HepG2 (cell line): ENCODE measurements at regions not wholly inside any gene's neighbourhood (a gene's known extent, or its start where the extent isn't known, plus 50 kb on each side); places are given as distances from the start of the nearest gene placed in this dataset.

ENCODE experiments used
- ATAC-seq: fragments of 200-7000 bp; cut with Tn5 transposase; 3 replicates; pipeline ENCODE4 v1.9.1; 2020; ENCODE audit warnings: mild to moderate bottlenecking, moderate library complexity
- BruUV-seq: library from RNA; stranded (reverse); fragments of 400-500 nt; replicated peaks from 2 replicates; lab custom pipeline; 2021; lab: Mats Ljungman, UMichigan
- CTCF ChIA-PET: fragments of 300-600 bp; formaldehyde crosslinking; extraction: SDS; loops from one replicate; lab custom pipeline; 2021; ENCODE audit warnings: low total read pairs, inconsistent platforms, low intra/inter-chr PET ratio; lab: Yijun Ruan, JAX
- POLR2A ChIA-PET: fragments of 350-600 bp; sonication (Branson Sonifier 250); formaldehyde crosslinking; loops from one replicate; lab custom pipeline; 2020; ENCODE audit warnings: antibody characterized with exemption, inconsistent platforms; lab: Yijun Ruan, JAX
- DNase-seq: peaks from one replicate; pipeline ENCODE4 v3.0.0-alpha.2; 2015; ENCODE audit warnings: low spot score
- FAIRE-seq: peaks from 3 replicates; lab custom pipeline; 2011; peaks lifted over from hg19 to GRCh38; lab: Jason Lieb, UNC
- H2AFZ ChIP-seq: one replicate; pipeline ENCODE4 v1.6.1; 2011; ENCODE audit warnings: low read length, inconsistent platforms
- H3K27ac ChIP-seq: fragments of 300-600 bp; 3 replicates; pipeline ENCODE4 v1.8.0; 2011; ENCODE audit warnings: mixed run types, mild to moderate bottlenecking, mixed read lengths, low read length, inconsistent platforms; ENCODE audit not compliant: insufficient read depth; ENCODE audit errors: extremely low read length
- H3K27me3 ChIP-seq, 2 experiments: fragments of 200-600 bp in 1 of 2; 2 replicates in 1 of 2; 3 replicates in 1 of 2; pipeline versions ENCODE4 v1.6.0 to v1.8.0; 2011; ENCODE audit warnings: low read length in 2 of 2, mild to moderate bottlenecking in 2 of 2, moderate library complexity in 2 of 2, inconsistent platforms in 1 of 2; ENCODE audit not compliant: insufficient read depth in 2 of 2, control insufficient read depth in 1 of 2
- H3K36me3 ChIP-seq, 2 experiments: fragments of 200-600 bp in 1 of 2; replicated peaks in 1 of 2; 2 replicates in 1 of 2; 3 replicates in 1 of 2; pipeline versions ENCODE4 v1.5.1 to v1.8.0; 2011; ENCODE audit warnings: low read length in 2 of 2, inconsistent platforms in 1 of 2; ENCODE audit not compliant: insufficient read depth in 2 of 2, control insufficient read depth in 1 of 2
- H3K4me1 ChIP-seq: 2 replicates; pipeline ENCODE4 v1.5.1; 2012; ENCODE audit warnings: low read length, inconsistent platforms; ENCODE audit not compliant: insufficient read depth
- H3K4me2 ChIP-seq: 2 replicates; pipeline ENCODE4 v1.6.0; 2011; ENCODE audit warnings: low read depth, low read length, inconsistent platforms
- H3K4me3 ChIP-seq, 3 experiments: fragments of 200-600 bp in 1 of 3; sonication (generic), shearing (Covaris generic) in 1 of 3; replicated peaks in 1 of 3; 2 replicates each; pipeline ENCODE4 v1.5.1; 2011 to 2016; ENCODE audit warnings: low read length in 3 of 3, inconsistent platforms in 2 of 3, low read depth in 2 of 3, mild to moderate bottlenecking in 2 of 3, control low read depth in 1 of 3, mixed read lengths in 1 of 3; ENCODE audit not compliant: insufficient read depth in 1 of 3
- H3K79me2 ChIP-seq: one replicate; pipeline ENCODE4 v1.6.1; 2011; ENCODE audit warnings: low read length, inconsistent platforms; ENCODE audit not compliant: insufficient read depth
- H3K9ac ChIP-seq: 2 replicates; pipeline ENCODE4 v1.6.0; 2011; ENCODE audit warnings: mild to moderate bottlenecking, low read depth, low read length, inconsistent platforms; ENCODE audit not compliant: insufficient read depth
- H3K9me3 ChIP-seq: 2 replicates; pipeline ENCODE4 v1.5.1; 2012; ENCODE audit warnings: mild to moderate bottlenecking, low read length
- H4K20me1 ChIP-seq: 2 replicates; pipeline ENCODE4 v1.6.0; 2011; ENCODE audit warnings: inconsistent platforms, mild to moderate bottlenecking, low read length, moderate library complexity; ENCODE audit not compliant: insufficient read depth
- ARNTL ChIP-seq: sonication (generic); formaldehyde crosslinking; IDR thresholded peaks from 2 replicates; pipeline ENCODE4 v1.4.0; 2020; ENCODE audit warnings: mild to moderate bottlenecking, missing genetic modification reagents
- FOXJ3 ChIP-seq: sonication (generic); formaldehyde crosslinking; IDR thresholded peaks from 2 replicates; pipeline ENCODE4 v1.4.0; 2020; ENCODE audit warnings: missing genetic modification reagents, mild to moderate bottlenecking, borderline replicate concordance
- NCOA1 ChIP-seq: sonication (generic); formaldehyde crosslinking; IDR thresholded peaks from 2 replicates; pipeline ENCODE4 v1.9.0; 2021; ENCODE audit warnings: missing genetic modification reagents
- NR1H2 ChIP-seq: sonication (generic); formaldehyde crosslinking; IDR thresholded peaks from 2 replicates; pipeline ENCODE4 v1.8.1; 2022; ENCODE audit warnings: low read depth, missing genetic modification reagents, borderline replicate concordance
- ZNF230 ChIP-seq: sonication (generic); formaldehyde crosslinking; IDR thresholded peaks from 2 replicates; pipeline ENCODE4 v1.4.0; 2020; ENCODE audit warnings: mild to moderate bottlenecking, missing genetic modification reagents
- ZNF766 ChIP-seq: sonication (generic); formaldehyde crosslinking; IDR thresholded peaks from 2 replicates; pipeline ENCODE4 v1.5.0; 2020; ENCODE audit warnings: missing genetic modification reagents, borderline replicate concordance
- WGBS: methylation state at CpG from one replicate; pipeline ENCODE4 v1.1.6; 2017; ENCODE audit warnings: low lambda C conversion rate; 5-methylcytosine and 5-hydroxymethylcytosine counted together
- in situ Hi-C: cut with HindIII; loops from 2 replicates; pipeline ENCODE4 v1.10.0; 2017; ENCODE audit warnings: low pct_unique_long_range_greater_than_20kb; ENCODE audit not compliant: extremely low pct_ligation_motif_present
- intact Hi-C: fragments of 100-400 bp; cut with micrococcal nuclease; formaldehyde crosslinking; loops from one replicate; pipeline ENCODE4 v1.10.0; 2022; ENCODE audit not compliant: unreplicated experiment
- TF ChIP-seq, protein P1 (sequence below): sonication (generic); formaldehyde crosslinking; IDR thresholded peaks from 2 replicates; pipeline ENCODE4 v1.4.0; 2020; ENCODE audit warnings: missing genetic modification reagents, borderline replicate concordance
- TF ChIP-seq, protein P2 (sequence below): sonication (generic); formaldehyde crosslinking; IDR thresholded peaks from 2 replicates; pipeline ENCODE4 v1.8.0; 2022; ENCODE audit warnings: low read depth, missing genetic modification reagents

DNA sequence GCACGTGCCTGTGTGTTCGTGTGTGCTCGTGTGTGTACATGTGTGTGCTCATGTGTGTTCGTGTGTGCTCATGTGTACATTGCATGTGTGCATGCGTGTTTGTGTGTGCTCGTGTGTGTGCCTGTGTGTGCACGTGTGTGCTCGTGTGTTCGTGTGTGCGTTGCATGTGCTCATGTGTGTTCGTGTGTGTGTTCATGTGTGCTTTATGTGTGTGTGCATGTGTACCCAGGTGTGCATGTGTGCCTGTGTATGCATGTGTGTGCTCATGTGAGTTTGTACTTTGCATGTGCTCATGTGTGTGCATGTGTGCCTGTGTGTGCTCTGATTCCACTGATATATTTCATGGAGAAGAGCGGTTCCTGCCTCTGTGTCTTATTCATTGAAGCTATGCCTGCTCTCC lies 265.5 kb downstream of the FOXL1 start (continued):
- TF ChIP-seq, protein P1, sequence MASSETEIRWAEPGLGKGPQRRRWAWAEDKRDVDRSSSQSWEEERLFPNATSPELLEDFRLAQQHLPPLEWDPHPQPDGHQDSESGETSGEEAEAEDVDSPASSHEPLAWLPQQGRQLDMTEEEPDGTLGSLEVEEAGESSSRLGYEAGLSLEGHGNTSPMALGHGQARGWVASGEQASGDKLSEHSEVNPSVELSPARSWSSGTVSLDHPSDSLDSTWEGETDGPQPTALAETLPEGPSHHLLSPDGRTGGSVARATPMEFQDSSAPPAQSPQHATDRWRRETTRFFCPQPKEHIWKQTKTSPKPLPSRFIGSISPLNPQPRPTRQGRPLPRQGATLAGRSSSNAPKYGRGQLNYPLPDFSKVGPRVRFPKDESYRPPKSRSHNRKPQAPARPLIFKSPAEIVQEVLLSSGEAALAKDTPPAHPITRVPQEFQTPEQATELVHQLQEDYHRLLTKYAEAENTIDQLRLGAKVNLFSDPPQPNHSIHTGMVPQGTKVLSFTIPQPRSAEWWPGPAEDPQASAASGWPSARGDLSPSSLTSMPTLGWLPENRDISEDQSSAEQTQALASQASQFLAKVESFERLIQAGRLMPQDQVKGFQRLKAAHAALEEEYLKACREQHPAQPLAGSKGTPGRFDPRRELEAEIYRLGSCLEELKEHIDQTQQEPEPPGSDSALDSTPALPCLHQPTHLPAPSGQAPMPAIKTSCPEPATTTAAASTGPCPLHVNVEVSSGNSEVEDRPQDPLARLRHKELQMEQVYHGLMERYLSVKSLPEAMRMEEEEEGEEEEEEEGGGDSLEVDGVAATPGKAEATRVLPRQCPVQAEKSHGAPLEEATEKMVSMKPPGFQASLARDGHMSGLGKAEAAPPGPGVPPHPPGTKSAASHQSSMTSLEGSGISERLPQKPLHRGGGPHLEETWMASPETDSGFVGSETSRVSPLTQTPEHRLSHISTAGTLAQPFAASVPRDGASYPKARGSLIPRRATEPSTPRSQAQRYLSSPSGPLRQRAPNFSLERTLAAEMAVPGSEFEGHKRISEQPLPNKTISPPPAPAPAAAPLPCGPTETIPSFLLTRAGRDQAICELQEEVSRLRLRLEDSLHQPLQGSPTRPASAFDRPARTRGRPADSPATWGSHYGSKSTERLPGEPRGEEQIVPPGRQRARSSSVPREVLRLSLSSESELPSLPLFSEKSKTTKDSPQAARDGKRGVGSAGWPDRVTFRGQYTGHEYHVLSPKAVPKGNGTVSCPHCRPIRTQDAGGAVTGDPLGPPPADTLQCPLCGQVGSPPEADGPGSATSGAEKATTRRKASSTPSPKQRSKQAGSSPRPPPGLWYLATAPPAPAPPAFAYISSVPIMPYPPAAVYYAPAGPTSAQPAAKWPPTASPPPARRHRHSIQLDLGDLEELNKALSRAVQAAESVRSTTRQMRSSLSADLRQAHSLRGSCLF (CRISPR knock-in tag): no peak

DNA sequence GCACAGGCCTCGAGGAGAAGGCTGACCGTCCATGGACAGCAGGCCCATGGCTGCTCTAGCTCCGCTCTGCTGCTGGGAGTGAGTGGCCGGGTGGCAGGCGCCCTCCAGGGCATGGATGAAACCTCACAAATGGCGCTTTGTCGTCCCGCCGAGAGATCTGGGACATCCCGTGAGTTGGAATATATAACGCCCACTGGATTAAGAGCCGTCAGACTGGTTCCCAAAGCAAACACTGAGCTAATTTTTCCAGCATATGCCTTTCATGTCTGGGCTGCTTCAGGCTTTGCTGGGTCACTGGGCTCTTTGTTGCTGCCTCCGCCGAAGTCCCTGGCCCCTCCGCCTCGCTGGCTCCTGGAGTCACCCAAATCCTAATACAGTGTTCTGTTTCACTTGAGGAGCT lies 266.3 kb downstream of the FOXL1 start:
- FAIRE-seq: no peak
- H3K27ac ChIP-seq: no peak overlapping the region
- no peaks in the 10 kb centered on the region for H3K9me3 ChIP-seq
- no peak; the same call in 2 of the 3 replicates for ATAC-seq
- no peak for DNase-seq
- no peak overlapping the region for H3K4me2 ChIP-seq
- peaks cover 0 to 2% of the 10 kb centered on the region in 2 experiments; a peak in 1 of 5 replicates for H3K27me3 ChIP-seq
- whole genome bisulfite sequencing: 47% methylated on average over 16 of the region's 16 CpGs
- TF ChIP-seq NR1H2 (CRISPR knock-in tag): no peak
- no peak for TF ChIP-seq ARNTL (CRISPR knock-in tag)
- TF ChIP-seq ZNF230: no peak
- no peak for TF ChIP-seq NCOA1 (CRISPR knock-in tag)
- TF ChIP-seq, protein P2, sequence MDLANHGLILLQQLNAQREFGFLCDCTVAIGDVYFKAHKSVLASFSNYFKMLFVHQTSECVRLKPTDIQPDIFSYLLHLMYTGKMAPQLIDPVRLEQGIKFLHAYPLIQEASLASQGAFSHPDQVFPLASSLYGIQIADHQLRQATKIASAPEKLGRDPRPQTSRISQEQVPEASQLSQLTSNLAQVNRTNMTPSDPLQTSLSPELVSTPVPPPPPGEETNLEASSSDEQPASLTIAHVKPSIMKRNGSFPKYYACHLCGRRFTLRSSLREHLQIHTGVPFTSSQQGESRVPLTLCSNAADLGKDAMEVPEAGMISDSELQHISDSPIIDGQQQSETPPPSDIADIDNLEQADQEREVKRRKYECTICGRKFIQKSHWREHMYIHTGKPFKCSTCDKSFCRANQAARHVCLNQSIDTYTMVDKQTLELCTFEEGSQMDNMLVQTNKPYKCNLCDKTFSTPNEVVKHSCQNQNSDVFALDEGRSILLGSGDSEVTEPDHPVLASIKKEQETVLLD (CRISPR knock-in tag): no peak
- TF ChIP-seq ZNF766 (CRISPR knock-in tag): no peak
- TF ChIP-seq FOXJ3 (CRISPR knock-in tag): no peak
- intact Hi-C loops (no loop called here), in situ Hi-C loops (no loop called here)
- CTCF ChIA-PET: no interaction called here
- no peak overlapping the region for H3K9ac ChIP-seq
- no peaks in the 10 kb centered on the region for H3K36me3 ChIP-seq
- no peaks in the 10 kb centered on the region for H3K4me1 ChIP-seq
- no peak overlapping the region for H2AFZ ChIP-seq
- POLR2A ChIA-PET: no interaction called here
- H3K79me2 ChIP-seq: no peaks in the 10 kb centered on the region
- no peak overlapping the region for H3K4me3 ChIP-seq
- H4K20me1 ChIP-seq: no peaks in the 10 kb centered on the region
- no TSS peak for BruUV-seq
